Glomerular visceral epithelial cell (primary cell): ENCODE measurements at regions not wholly inside any gene's neighbourhood (a gene's known extent, or its start where the extent isn't known, plus 50 kb on each side); places are given as distances from the start of the nearest gene placed in this dataset.
"Not testable (repeated sequence)": the region's sequence is repeated elsewhere in the genome, so short reads cannot be mapped to it uniquely, and the experiment has no call there.

Experiments used
- DNase-seq: peaks from one replicate; pipeline ENCODE4 v3.0.0-alpha.2; 2016; ENCODE audit errors: extremely low spot score

DNA sequence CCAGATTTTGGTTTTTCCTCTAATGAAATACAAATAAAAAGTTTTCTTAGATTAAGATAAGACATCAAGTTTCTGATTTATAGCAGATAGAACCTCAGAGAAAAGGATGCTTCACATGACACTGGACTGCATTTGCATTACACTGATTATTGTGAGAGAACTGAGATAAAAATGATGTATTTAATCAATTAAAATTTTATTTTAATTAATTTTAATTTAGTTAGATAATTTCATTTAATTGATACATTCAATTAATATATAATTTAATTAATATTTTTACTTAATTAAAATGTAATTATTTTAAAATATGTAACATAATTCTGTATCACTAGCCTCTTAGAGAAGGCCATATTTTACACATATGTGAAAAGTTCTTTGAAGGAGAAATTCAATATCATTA lies 759.4 kb downstream of the TTLL7 start:
- not testable (repeated sequence) for DNase-seq

DNA sequence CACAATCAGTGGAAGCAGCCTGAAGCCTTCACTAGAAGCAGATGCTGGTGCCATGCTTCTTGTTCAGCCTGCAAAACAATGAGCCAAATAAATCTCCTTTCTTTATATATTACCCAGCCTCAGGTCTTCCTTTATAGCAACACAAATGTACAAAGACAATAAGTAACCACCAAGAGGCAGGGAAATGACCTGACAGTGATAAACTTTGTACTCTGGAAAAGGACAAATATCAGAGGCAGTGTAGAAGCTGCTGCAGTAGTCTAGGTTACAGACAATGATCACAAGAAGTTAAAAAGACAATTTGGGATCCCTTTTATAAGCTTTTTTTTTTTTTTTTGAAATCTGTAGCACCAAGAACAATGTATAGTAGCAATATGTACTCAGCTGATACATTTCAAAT lies 760.3 kb downstream of the TTLL7 start:
- not testable (repeated sequence) for DNase-seq

- DNase-seq: not testable (repeated sequence)
These were observed 779.1 kb downstream of the TTLL7 start for GRCh38 chr1:83219788-83220187.

DNA sequence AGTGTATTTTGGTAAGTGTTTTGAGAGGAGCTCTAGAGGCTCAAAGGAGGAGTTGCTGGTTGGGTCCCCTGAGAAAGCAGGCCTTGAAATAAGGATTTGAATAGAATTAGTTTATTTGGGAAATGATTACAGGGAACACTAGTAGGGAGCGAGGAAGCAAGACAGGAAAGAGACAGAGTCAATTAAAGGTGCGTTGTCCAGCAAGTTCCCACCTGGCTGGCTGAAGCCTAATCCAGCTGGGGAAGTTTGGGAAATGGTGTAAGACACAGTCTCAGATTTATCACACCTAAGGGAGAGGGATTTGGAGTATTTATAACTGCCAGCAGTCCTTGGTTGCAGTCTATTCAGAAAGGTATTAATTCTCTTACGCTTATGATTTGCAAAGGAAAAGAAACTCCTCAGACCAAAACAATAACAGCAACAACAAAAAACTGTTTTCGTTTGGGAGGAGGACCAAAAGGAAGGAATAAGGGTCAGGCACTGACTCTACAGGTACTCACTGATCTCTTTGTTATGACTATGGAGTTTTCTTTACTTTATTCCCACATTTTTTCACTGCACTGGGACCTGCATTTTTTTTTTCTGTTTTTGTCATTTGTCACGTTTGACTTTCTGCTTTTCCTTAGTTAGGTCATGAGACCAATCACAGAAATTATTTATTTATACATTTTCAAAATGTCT lies 780.8 kb downstream of the TTLL7 start:
- not testable (repeated sequence) for DNase-seq

- not testable (repeated sequence) for DNase-seq
These were observed 784.6 kb downstream of the TTLL7 start for GRCh38 chr1:83214317-83214716.

- DNase-seq: not testable (repeated sequence)
These were observed 785.3 kb downstream of the TTLL7 start for GRCh38 chr1:83213648-83214047.

- not testable (repeated sequence) for DNase-seq
These were observed 786.9 kb downstream of the TTLL7 start for GRCh38 chr1:83212033-83212432.

GRCh38 chr1:83208540-83208939 lies 790.4 kb downstream of the TTLL7 start:
- DNase-seq: not testable (repeated sequence)

DNA sequence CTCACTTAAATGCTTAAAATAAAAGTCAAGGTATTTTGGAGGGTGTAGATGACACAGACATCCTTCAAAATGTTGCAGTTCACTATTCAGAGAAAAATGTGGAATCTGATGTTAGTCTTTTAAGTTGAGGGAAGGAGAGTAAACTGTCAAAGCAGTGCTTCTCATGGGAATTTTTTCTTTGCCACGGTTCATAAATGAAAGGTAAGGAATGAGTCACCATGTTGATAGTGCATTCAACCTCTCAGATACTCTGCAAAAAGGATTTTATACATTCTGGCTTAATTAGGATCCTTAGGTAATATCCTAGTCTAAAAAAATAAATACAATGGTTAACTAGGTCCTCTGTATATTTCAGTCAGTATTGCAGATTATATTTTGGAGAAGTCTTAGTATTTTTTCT lies 804.3 kb downstream of the TTLL7 start:
- not testable (repeated sequence) for DNase-seq

GRCh38 chr1:83182033-83182728 lies 816.8 kb downstream of the TTLL7 start:
- DNase-seq: not testable (repeated sequence)

DNA sequence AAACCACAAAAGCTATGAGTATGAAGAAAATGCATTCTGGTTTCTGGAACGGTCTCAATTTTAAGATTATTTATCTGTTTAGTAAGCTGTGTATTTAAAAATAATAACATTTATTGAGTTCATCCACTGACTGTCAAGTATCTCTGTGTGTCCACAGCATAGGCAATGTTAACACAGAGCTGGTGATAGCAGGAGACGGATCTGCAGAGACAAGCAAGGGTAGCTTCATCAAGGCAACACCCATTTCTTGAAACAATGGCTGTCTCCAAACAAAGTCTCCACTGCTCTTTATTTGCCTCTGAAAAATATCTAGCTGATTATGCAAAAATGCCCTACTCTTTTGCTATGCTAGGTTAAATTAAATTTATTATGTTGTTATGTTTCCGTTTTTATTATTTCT lies 818.3 kb downstream of the TTLL7 start:
- not testable (repeated sequence) for DNase-seq

DNA sequence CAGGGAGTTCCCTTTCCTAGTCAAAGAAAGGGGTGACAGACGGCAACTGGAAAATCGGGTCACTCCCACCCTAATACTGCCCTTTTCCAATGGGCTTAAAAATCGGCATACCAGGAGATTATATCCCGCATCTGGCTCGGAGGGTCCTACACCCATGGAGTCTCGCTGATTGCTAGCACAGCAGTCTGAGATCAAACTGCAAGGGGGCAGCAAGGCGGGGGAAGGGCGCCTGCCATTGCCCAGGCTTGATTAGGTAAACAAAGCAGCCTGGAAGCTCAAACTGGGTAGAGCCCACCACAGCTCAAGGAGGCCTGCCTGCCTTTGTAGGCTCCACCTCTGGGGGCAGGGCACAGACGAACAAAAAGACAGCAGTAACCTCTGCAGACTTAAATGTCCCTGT lies 831.3 kb downstream of the TTLL7 start:
- not testable (repeated sequence) for DNase-seq

DNA sequence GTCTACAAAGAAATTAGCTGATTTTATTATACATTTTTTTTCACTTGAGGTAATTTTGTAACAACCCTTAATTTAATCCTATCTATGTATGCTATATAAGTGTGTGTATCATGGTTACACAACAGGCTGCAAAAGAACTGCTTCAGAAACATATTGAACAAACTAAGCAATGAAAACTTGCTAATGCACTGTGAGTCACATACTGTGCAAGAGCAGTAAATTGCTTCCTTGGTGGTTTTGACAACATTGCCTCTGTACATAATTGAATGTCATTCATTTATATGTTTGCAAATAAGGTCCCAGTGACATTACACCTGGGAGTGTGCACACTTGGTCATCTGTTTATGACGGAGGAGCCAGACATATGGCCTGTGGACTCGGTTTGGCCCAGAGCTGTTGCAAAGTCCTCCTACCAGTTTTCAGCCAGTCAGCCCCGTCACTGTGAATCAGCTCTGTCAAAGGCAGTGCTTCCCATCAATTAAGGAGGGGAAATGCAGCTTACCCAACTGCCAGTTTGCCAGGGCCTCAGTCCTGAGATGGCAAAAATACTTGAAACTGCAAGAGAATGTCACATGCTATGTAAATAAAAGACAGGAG lies 835.0 kb downstream of the TTLL7 start:
- not testable (repeated sequence) for DNase-seq

GRCh38 chr1:83158924-83159323 lies 840.0 kb downstream of the TTLL7 start:
- DNase-seq: not testable (repeated sequence)

GRCh38 chr1:83154306-83154705 lies 844.6 kb downstream of the TTLL7 start:
- DNase-seq: peak; percentile 38

GRCh38 chr1:83151167-83151898 lies 847.6 kb downstream of the TTLL7 start:
- DNase-seq: peak; percentile 56

DNA sequence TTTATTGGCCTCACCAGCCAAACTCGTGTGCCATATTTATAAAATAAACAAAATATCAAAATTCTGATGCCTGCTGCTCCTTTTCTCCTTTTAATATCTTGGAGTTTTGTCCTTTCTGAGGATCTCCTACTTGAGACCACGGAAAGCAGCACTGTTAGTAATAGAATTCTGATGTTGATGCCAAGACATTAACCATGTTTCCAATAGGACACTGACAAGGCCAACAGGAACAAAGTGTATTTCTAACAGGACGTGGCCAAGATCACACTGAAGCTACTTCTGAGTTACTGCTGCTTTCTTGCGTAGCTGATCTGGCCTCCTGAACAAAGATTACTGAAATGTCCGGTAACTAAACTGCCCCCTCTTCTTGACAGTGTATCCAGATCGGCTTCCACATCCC lies 848.5 kb downstream of the TTLL7 start:
- not testable (repeated sequence) for DNase-seq

GRCh38 chr1:83145820-83146219 lies 853.1 kb downstream of the TTLL7 start:
- DNase-seq: not testable (repeated sequence)

DNA sequence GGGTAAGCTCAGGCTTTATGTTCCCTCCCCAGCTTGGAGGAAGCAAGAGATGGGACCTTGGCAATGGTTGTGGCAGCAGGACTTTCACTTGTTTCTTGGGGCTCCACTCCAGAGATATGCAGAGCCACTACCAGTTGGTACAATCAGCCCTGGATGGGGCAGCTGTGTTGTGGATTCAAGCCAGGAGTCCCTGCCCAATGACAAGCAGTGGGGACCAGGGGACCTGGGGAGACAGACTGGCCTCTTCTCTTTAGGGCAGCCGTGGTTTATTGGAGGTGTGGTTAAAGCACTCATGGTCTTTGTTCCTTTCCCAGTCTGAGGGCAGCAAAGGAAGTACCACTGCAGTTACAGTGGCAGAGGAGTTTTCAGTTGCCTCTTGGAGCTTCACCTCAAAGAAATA lies 856.1 kb downstream of the TTLL7 start:
- DNase-seq: not testable (repeated sequence)

DNA sequence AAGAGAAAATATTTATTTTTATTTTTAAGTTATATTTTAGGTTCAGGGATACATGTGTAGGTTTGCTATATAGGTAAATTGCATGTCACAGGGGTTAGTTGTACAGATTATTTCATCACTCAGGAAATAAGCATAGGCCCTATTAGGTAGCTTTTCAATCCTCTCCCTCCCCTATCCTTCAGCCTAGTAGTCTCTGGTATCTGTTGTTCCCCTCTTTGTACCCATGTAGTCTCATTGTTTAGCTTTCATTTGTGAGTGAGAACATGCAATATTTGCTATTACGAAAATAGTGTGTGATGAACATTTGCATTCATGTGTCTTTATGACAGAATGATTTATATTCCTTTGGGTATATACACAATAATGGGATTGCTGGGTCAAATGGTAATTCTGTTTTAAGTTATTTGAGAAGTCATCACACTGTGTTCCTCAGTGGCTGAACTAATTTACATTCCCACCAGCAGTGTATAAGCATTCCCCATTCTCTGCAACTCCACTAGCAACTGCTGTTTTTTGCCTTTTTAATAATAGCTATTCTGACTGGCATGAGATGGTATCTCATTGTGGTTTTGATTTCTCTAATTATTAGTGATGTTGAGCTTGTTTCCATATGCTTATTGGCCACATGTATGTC lies 863.3 kb downstream of the TTLL7 start:
- not testable (repeated sequence) for DNase-seq

DNA sequence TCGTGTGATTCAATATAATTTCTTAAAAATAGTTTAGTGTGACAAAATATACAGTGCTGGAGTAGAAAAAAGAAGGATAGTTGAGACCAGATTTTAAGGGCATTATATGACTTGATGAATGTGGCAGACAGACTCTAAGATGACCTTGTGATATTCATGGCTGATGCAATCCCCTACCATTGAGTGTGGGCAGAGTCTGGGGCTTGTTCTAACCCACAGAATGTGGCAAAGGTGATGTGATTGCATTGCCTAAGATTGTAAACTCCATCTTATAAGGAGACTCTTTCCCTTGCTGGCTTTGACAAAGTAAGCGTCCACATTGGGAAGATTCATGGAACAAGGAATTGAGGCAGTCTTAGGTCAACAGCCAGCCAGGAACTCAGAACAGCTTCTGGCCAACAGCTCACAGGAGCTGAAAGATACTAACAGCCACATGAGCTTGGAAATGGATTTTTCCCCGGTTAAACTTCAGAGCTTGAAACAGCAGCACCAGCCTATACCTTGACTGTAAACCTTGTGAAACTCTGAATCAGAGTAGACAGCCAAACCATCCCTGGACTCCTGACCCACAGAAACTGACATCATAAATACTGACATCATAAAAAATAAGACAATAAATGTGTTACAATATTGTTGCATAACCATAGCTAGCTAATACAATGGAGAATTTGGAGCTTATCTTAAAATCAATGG lies 864.5 kb downstream of the TTLL7 start:
- DNase-seq: not testable (repeated sequence)
